GM12891 (cell line): ENCODE measurements at regions not wholly inside any gene's neighbourhood (a gene's known extent, or its start where the extent isn't known, plus 50 kb on each side); places are given as distances from the start of the nearest gene placed in this dataset.

ENCODE experiments used
- POLR2A ChIP-seq: IDR thresholded peaks from 2 replicates; pipeline ENCODE4 v1.6.1; 2011; ENCODE audit warnings: low read depth, low read length, control low read depth
- POLR2AphosphoS5 ChIP-seq: IDR thresholded peaks from 2 replicates; pipeline ENCODE4 v1.6.1; 2011; ENCODE audit warnings: low read depth, low read length, control low read depth
- TAF1 ChIP-seq: IDR thresholded peaks from 2 replicates; pipeline ENCODE4 v1.6.1; 2011; ENCODE audit warnings: low read depth, low read length, control low read depth

GRCh38 chr2:163822033-163822432 is 86.2 kb upstream of the FIGN start:
- TF ChIP-seq POLR2A: no peak
- TF ChIP-seq TAF1: no peak
- TF ChIP-seq POLR2AphosphoS5: no peak
